GM12878 (cell line): ENCODE measurements at regions not wholly inside any gene's neighbourhood (a gene's known extent, or its start where the extent isn't known, plus 50 kb on each side); places are given as distances from the start of the nearest gene placed in this dataset.

Experiments
- ATAC-seq: fragments of 200-7000 bp; cut with Tn5 transposase; 3 replicates; pipeline ENCODE4 v1.9.1; 2020; ENCODE audit warnings: mild to moderate bottlenecking, moderate library complexity
- BruUV-seq: library from RNA; stranded (reverse); fragments of 400-500 nt; replicated peaks from 2 replicates; lab custom pipeline; 2021; lab: Mats Ljungman, UMichigan
- CTCF ChIA-PET: fragments of 300-600 bp; sonication (Branson Sonifier 250); formaldehyde crosslinking; extraction: SDS; loops from one replicate; lab custom pipeline; 2021; ENCODE audit warnings: inconsistent platforms; lab: Yijun Ruan, JAX
- POLR2A ChIA-PET: fragments of 350-600 bp; formaldehyde crosslinking; extraction: SDS; loops from one replicate; lab custom pipeline; 2021; ENCODE audit warnings: inconsistent platforms; lab: Charles Lee
- RAD21 ChIA-PET: fragments of 300-600 bp; sonication (Branson Sonifier 250); formaldehyde crosslinking; loops from one replicate; lab custom pipeline; 2023; ENCODE audit warnings: antibody characterized with exemption; ENCODE audit not compliant: unreplicated experiment; lab: Charles Lee
- SMC1A ChIA-PET: fragments of 300-600 bp; sonication (Branson Sonifier 250); formaldehyde crosslinking; loops from one replicate; lab custom pipeline; 2023; ENCODE audit not compliant: unreplicated experiment, uncharacterized antibody; lab: Charles Lee
- DNase-seq: peaks from one replicate; pipeline ENCODE4 v3.0.0-alpha.2; 2011; ENCODE audit warnings: low read depth, low spot score
- FAIRE-seq: peaks from 3 replicates; lab custom pipeline; 2011; peaks lifted over from hg19 to GRCh38; lab: Jason Lieb, UNC
- H2AFZ ChIP-seq: 2 replicates; pipeline ENCODE4 v1.6.0; 2011; ENCODE audit warnings: low read depth, low read length, control low read depth; ENCODE audit not compliant: control insufficient read depth
- H3K27ac ChIP-seq: 2 replicates; pipeline ENCODE4 v1.5.1; 2011; ENCODE audit warnings: control low read depth; ENCODE audit not compliant: control insufficient read depth, insufficient read depth
- H3K27me3 ChIP-seq, 2 experiments: replicated peaks in 1 of 2; 2 replicates each; pipeline versions ENCODE4 v1.6.0 to v1.6.1; 2011; ENCODE audit warnings: low read length in 1 of 2; ENCODE audit not compliant: control insufficient read depth in 2 of 2, insufficient read depth in 2 of 2
- H3K36me3 ChIP-seq, 2 experiments: 2 replicates each; pipeline ENCODE4 v1.5.1; 2011; ENCODE audit warnings: low read length in 1 of 2; ENCODE audit not compliant: control insufficient read depth in 2 of 2, insufficient read depth in 2 of 2
- H3K4me1 ChIP-seq: 2 replicates; pipeline ENCODE4 v1.6.1; 2011; ENCODE audit warnings: mild to moderate bottlenecking, low read length, moderate library complexity, mixed read lengths; ENCODE audit not compliant: control insufficient read depth, insufficient read depth
- H3K4me2 ChIP-seq: 2 replicates; pipeline ENCODE4 v1.6.0; 2011; ENCODE audit warnings: control low read depth; ENCODE audit not compliant: control insufficient read depth, insufficient read depth
- H3K4me3 ChIP-seq: fragments of 200-600 bp; sonication (generic); 2 replicates; pipeline ENCODE4 v1.5.1; 2016
- H3K79me2 ChIP-seq: 2 replicates; pipeline ENCODE4 v1.6.0; 2011; ENCODE audit warnings: low read length; ENCODE audit not compliant: control insufficient read depth, insufficient read depth
- H3K9ac ChIP-seq: 2 replicates; pipeline ENCODE4 v1.8.0; 2011; ENCODE audit warnings: low read length, control low read depth, mixed read lengths; ENCODE audit not compliant: control insufficient read depth, insufficient read depth
- H3K9me3 ChIP-seq: replicated peaks from 3 replicates; pipeline ENCODE4 v1.5.1; 2011; ENCODE audit warnings: mild to moderate bottlenecking, low read length; ENCODE audit not compliant: control insufficient read depth, insufficient read depth
- H4K20me1 ChIP-seq: 2 replicates; pipeline ENCODE4 v1.6.0; 2011; ENCODE audit not compliant: control insufficient read depth, insufficient read depth
- ETV6 ChIP-seq, 2 experiments: fragments of 450-650 bp in 1 of 2; IDR thresholded peaks in 1 of 2; conservative IDR thresholded peaks in 1 of 2; 2 replicates each; pipeline ENCODE4 v1.6.1; 2014; ENCODE audit warnings: antibody characterized with exemption in 1 of 2, borderline replicate concordance in 1 of 2, low read depth in 1 of 2, mild to moderate bottlenecking in 1 of 2, moderate library complexity in 1 of 2
- HSF1 ChIP-seq: fragments of 150-350 bp; IDR thresholded peaks from 2 replicates; pipeline ENCODE4 v1.6.1; 2014; ENCODE audit warnings: mild to moderate bottlenecking, low read depth, low read length
- IRF3 ChIP-seq: fragments of 450-650 bp; IDR thresholded peaks from 2 replicates; pipeline ENCODE4 v1.6.1; 2014; ENCODE audit warnings: mild to moderate bottlenecking
- NR2C1 ChIP-seq: fragments of 450-650 bp; IDR thresholded peaks from 2 replicates; pipeline ENCODE4 v1.6.1; 2017; ENCODE audit warnings: antibody characterized with exemption, mild to moderate bottlenecking, moderate library complexity
- SMAD5 ChIP-seq: IDR thresholded peaks from 2 replicates; pipeline ENCODE4 v1.6.1; 2016; ENCODE audit warnings: antibody characterized with exemption, low read depth
- SPI1 ChIP-seq: IDR thresholded peaks from 2 replicates; pipeline ENCODE4 v1.6.1; 2011; ENCODE audit warnings: low read depth, mild to moderate bottlenecking, low read length, moderate library complexity, borderline replicate concordance; ENCODE audit not compliant: insufficient read depth
- TAF1 ChIP-seq: IDR thresholded peaks from 2 replicates; pipeline ENCODE4 v1.6.1; 2011; ENCODE audit warnings: mild to moderate bottlenecking, low read depth, low read length, borderline replicate concordance
- USF2 ChIP-seq: IDR thresholded peaks from 2 replicates; pipeline ENCODE4 v1.6.1; 2011; ENCODE audit warnings: low read depth, low read length, improper control_type of control experiment, borderline replicate concordance
- ZNF274 ChIP-seq: IDR thresholded peaks from one replicate; pipeline ENCODE4 v1.8.0; 2011; ENCODE audit not compliant: insufficient read length, insufficient read depth
- ZZZ3 ChIP-seq: IDR thresholded peaks from 2 replicates; pipeline ENCODE4 v1.6.1; 2011; ENCODE audit warnings: low read depth; ENCODE audit not compliant: control insufficient read depth, insufficient read length
- WGBS: methylation state at CpG from one replicate; pipeline ENCODE4 v1.1.6; 2016; ENCODE audit warnings: low lambda C conversion rate; ENCODE audit not compliant: insufficient replicate concordance, insufficient coverage; ENCODE audit errors: missing lambda C conversion rate; 5-methylcytosine and 5-hydroxymethylcytosine counted together
- in situ Hi-C: fragments of 300-500 bp; cut with MboI; formaldehyde crosslinking; loops from 9 replicates; pipeline ENCODE4 v1.14.3; 2018; ENCODE audit warnings: mixed read lengths
- intact Hi-C: fragments of 100-400 bp; cut with micrococcal nuclease; formaldehyde crosslinking; loops from one replicate; pipeline ENCODE4 v1.14.2; 2022; ENCODE audit not compliant: unreplicated experiment

DNA sequence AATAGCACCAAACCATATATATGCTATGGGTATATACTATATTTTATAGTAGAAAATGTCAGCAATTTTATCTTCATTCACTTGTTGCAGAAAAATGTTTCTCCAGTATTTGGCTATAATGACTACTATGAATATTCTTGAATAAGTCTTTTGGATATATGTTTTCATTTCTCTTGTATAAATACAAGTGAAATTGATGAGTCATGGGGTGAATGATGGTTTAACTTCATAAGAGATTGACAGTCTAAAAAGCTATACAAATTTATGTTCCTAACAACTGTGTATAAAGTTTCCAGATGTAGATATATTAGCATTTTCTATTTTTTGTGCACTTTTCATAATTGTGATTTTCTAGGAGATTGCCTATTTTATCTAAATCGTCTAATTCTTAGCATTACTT, 714.8 kb downstream of the TRHDE start:
- CTCF ChIA-PET = no interaction called here
- 0% methylated on average over 1 of the region's 1 CpG for WGBS
- DNase-seq = no peak
- POLR2A ChIA-PET = no interaction called here
- Histone ChIP-seq H2AFZ (no peak overlapping the region), H3K4me1 (no peaks in the 10 kb centered on the region), H3K79me2 (no peaks in the 10 kb centered on the region), H3K27ac (no peak overlapping the region), H3K36me3 (no peaks in the 10 kb centered on the region), H3K27me3 (no peaks in the 10 kb centered on the region), H3K4me3 (no peak overlapping the region), H3K9me3 (no peaks in the 10 kb centered on the region), H4K20me1 (no peaks in the 10 kb centered on the region), H3K9ac (no peak overlapping the region), H3K4me2 (no peak overlapping the region)
- RAD21 ChIA-PET = no interaction called here
- in situ Hi-C loops = no loop called here
- TF ChIP-seq NR2C1 (no peak), HSF1 (no peak), USF2 (no peak), SMAD5 (no peak), TAF1 (no peak)
- intact Hi-C loops = no loop called here
- BruUV-seq = no TSS peak
- SMC1A ChIA-PET = no interaction called here
- no peak for ATAC-seq
- FAIRE-seq = no peak

DNA sequence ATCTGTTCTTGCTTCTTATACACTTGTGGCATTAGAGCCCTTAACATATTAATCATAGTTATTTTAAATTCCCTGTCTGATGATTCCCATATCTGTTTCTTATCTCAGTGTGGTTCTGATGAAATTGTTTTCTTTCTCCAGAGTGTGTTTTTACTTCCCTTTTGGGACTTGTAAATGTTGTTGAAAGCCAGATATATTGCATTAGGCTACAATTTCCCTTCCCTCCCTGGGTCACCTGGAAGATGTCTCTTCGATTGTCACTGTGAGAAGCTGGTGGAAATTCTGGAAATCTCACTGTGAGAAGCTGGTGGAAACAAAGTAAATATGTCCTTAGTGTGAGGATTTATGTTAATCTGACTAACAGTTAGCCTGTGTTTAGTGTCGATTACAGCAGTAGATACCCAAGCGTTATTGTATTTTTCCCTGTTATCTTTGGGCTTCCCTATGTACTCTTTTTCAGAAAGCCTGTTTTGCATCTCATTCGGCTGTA, 717.3 kb downstream of the TRHDE start:
- H3K27ac ChIP-seq = no peak overlapping the region
- H3K4me2 ChIP-seq = no peak overlapping the region
- H3K9me3 ChIP-seq = no peaks in the 10 kb centered on the region
- WGBS = 13% methylated on average over 4 of the region's 4 CpGs
- TF ChIP-seq IRF3 = no peak
- no peak for TF ChIP-seq ETV6 (conservative IDR thresholded peaks at IDR 0.05 in 1 of 2, IDR thresholded peaks at IDR 0.05 in 1 of 2; ENCODE audit: borderline replicate concordance in 1 of 2, low read depth in 1 of 2)
- TF ChIP-seq SPI1 = no peak
- no peak for TF ChIP-seq ZNF274
- no peak for TF ChIP-seq ZZZ3
- no peaks in the 10 kb centered on the region for H3K36me3 ChIP-seq
- FAIRE-seq = no peak
- no peak overlapping the region for H3K4me3 ChIP-seq
- ChIA-PET SMC1A (no interaction called here), POLR2A (no interaction called here), CTCF (no interaction called here), RAD21 (no interaction called here)
- H4K20me1 ChIP-seq = no peaks in the 10 kb centered on the region
- in situ Hi-C loops (no loop called here), intact Hi-C loops (no loop called here)
- no peak for ATAC-seq
- H3K9ac ChIP-seq = no peak overlapping the region
- H3K79me2 ChIP-seq = no peaks in the 10 kb centered on the region
- H3K4me1 ChIP-seq = no peaks in the 10 kb centered on the region
- no peak for DNase-seq
- no peaks in the 10 kb centered on the region for H3K27me3 ChIP-seq
- H2AFZ ChIP-seq = no peak overlapping the region
- no TSS peak for BruUV-seq
